Fibroblast of villous mesenchyme (primary cell): ENCODE measurements at regions not wholly inside any gene's neighbourhood (a gene's known extent, or its start where the extent isn't known, plus 50 kb on each side); places are given as distances from the start of the nearest gene placed in this dataset.
"Not testable (repeated sequence)": the region's sequence is repeated elsewhere in the genome, so short reads cannot be mapped to it uniquely, and the experiment has no call there.

Experiments used
- DNase-seq: peaks from one replicate; pipeline ENCODE4 v3.0.0-alpha.2; 2010; ENCODE audit warnings: low read depth
- H3K4me3 ChIP-seq: 2 replicates; pipeline ENCODE4 v1.5.1; 2011; ENCODE audit warnings: low read depth, mild to moderate bottlenecking, low read length
- CTCF ChIP-seq: IDR thresholded peaks from 2 replicates; pipeline ENCODE4 v1.5.1; 2012; ENCODE audit warnings: low read depth, mild to moderate bottlenecking, low read length; ENCODE audit not compliant: insufficient read depth

- TF ChIP-seq CTCF, result no peak
These were observed 173.3 kb downstream of the PRKX start for GRCh38 chrX:3540105-3540504.

GRCh38 chrX:3532581-3533085 lies 180.8 kb downstream of the PRKX start:
- no peak for TF ChIP-seq CTCF
- DNase-seq, result no peak
- no peak overlapping the region for H3K4me3 ChIP-seq

More at GRCh38 chrX:3540105-3540504, 173.3 kb downstream of the PRKX start:
- no peak overlapping the region for H3K4me3 ChIP-seq
- no peak for DNase-seq

GRCh38 chrX:3531435-3531834 lies 182.0 kb downstream of the PRKX start:
- not testable (repeated sequence) for DNase-seq, H3K4me3 ChIP-seq

GRCh38 chrX:3529466-3530010 lies 183.1 kb upstream of the MXRA5 start:
- TF ChIP-seq CTCF, result no peak
- H3K4me3 ChIP-seq, result no peak overlapping the region
- DNase-seq, result peak; percentile 50

- DNase-seq, result no peak
- no peak overlapping the region for H3K4me3 ChIP-seq
- no peak for TF ChIP-seq CTCF
These were observed 181.4 kb upstream of the MXRA5 start for GRCh38 chrX:3527811-3528210.

- no peak overlapping the region for H3K4me3 ChIP-seq
- no peak for DNase-seq
These were observed 180.7 kb upstream of the MXRA5 start for GRCh38 chrX:3527166-3527565.

GRCh38 chrX:3526731-3527130 lies 180.3 kb upstream of the MXRA5 start:
- no peak for TF ChIP-seq CTCF
- H3K4me3 ChIP-seq, result no peak overlapping the region
- DNase-seq, result no peak

More at GRCh38 chrX:3527166-3527565, 180.7 kb upstream of the MXRA5 start:
- no peak for TF ChIP-seq CTCF
